OCI-LY1 (cell line): ENCODE measurements at regions not wholly inside any gene's neighbourhood (a gene's known extent, or its start where the extent isn't known, plus 50 kb on each side); places are given as distances from the start of the nearest gene placed in this dataset.

ENCODE experiments used
- H2AFZ ChIP-seq: fragments of 200-600 bp; sonication (generic), shearing (Covaris generic); 2 replicates; pipeline ENCODE4 v1.6.0; 2014; ENCODE audit warnings: antibody characterized with exemption, mild to moderate bottlenecking, low read length
- H3F3A ChIP-seq: fragments of 200-600 bp; sonication (generic), shearing (Covaris generic); 2 replicates; pipeline ENCODE4 v1.6.0; 2014; ENCODE audit warnings: mild to moderate bottlenecking, antibody characterized with exemption, low read length, moderate library complexity; ENCODE audit not compliant: insufficient read depth
- H3K27ac ChIP-seq: fragments of 200-600 bp; sonication (generic); 2 replicates; pipeline ENCODE4 v1.5.1; 2014; ENCODE audit warnings: low read length, mixed run types, mild to moderate bottlenecking, low read depth; ENCODE audit not compliant: poor library complexity, severe bottlenecking
- H3K27me3 ChIP-seq: fragments of 200-600 bp; sonication (generic); 2 replicates; pipeline ENCODE4 v1.6.0; 2014; ENCODE audit warnings: antibody characterized with exemption, mild to moderate bottlenecking, low read length, moderate library complexity; ENCODE audit not compliant: insufficient read depth
- H3K36me3 ChIP-seq: fragments of 200-600 bp; sonication (generic); 2 replicates; pipeline ENCODE4 v1.6.1; 2014; ENCODE audit warnings: mild to moderate bottlenecking, antibody characterized with exemption, low read length, moderate library complexity, mixed read lengths; ENCODE audit not compliant: insufficient read depth
- H3K4me1 ChIP-seq: fragments of 200-600 bp; sonication (generic); 2 replicates; pipeline ENCODE4 v1.5.1; 2014; ENCODE audit warnings: mild to moderate bottlenecking, low read length, moderate library complexity; ENCODE audit not compliant: insufficient read depth, severe bottlenecking
- H3K4me2 ChIP-seq: fragments of 200-600 bp; sonication (generic), shearing (Covaris generic); 2 replicates; pipeline ENCODE4 v1.6.1; 2014; ENCODE audit warnings: low read length
- H3K4me3 ChIP-seq: fragments of 200-600 bp; sonication (generic); 2 replicates; pipeline ENCODE4 v1.5.1; 2014; ENCODE audit warnings: low read length, low read depth, mild to moderate bottlenecking, mixed read lengths; ENCODE audit not compliant: poor library complexity, severe bottlenecking
- H3K79me2 ChIP-seq: fragments of 200-600 bp; shearing (Covaris generic); 2 replicates; pipeline ENCODE4 v1.6.1; 2016; ENCODE audit warnings: mixed run types, low read length, mixed read lengths; ENCODE audit not compliant: insufficient read depth
- H3K9ac ChIP-seq: fragments of 200-600 bp; sonication (generic), shearing (Covaris generic); 2 replicates; pipeline ENCODE4 v1.6.1; 2014; ENCODE audit warnings: mild to moderate bottlenecking, low read length, mixed read lengths
- H3K9me2 ChIP-seq: fragments of 200-600 bp; sonication (generic), shearing (Covaris generic); 2 replicates; pipeline ENCODE4 v1.6.1; 2014; ENCODE audit warnings: low read depth, mild to moderate bottlenecking, low read length, mixed read lengths
- H3K9me3 ChIP-seq: fragments of 200-600 bp; shearing (Covaris generic); 2 replicates; pipeline ENCODE4 v1.6.1; 2014; ENCODE audit warnings: low read length, mixed read lengths
- H4K20me1 ChIP-seq: fragments of 200-600 bp; sonication (generic), shearing (Covaris generic); 2 replicates; pipeline ENCODE4 v1.6.0; 2016; ENCODE audit warnings: mild to moderate bottlenecking, low read length; ENCODE audit not compliant: insufficient read depth
- EZH2 ChIP-seq: fragments of 200-600 bp; sonication (generic), shearing (Covaris generic); IDR thresholded peaks from 2 replicates; pipeline ENCODE4 v1.8.0; 2017; ENCODE audit warnings: borderline replicate concordance, mixed run types, mild to moderate bottlenecking, antibody characterized with exemption, low read length, moderate library complexity, mixed read lengths
- TF ChIP-seq, protein P1 (sequence below): fragments of 200-600 bp; sonication (generic), shearing (Covaris generic); IDR thresholded peaks from 2 replicates; pipeline ENCODE4 v1.5.1; 2017; ENCODE audit warnings: mild to moderate bottlenecking, antibody characterized with exemption, low read length, moderate library complexity, mixed read lengths

DNA sequence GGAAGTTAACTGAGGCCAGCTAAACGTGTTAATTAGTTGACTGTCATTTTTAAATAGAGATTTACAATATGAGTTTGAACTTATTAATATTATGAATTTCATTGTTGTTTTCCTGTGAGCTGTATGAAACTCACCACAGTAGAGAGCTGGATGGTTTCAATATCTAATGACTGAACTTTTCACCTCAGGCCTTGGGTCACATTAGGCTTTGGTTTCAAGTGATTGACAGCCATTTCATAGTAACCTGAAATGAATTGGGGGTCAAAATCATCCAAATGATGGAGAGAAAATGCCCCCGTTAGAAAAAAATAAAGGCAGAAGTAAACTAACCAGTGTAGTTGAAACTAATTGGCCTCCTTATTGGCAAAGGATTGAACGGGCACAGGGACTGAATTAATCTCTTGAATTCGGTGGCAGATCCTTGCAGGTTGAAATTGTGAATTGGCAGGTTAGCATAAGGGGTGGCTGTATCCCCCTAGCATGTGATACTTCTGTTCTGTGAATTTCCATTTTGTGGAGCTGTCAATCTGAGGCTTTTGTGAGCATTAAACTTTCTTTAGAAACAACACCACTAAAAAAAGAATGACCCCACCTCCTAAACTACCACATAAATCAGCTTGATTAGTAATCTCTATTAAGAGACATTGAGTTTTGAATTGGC, 155.1 kb upstream of the MMS22L start:
- Histone ChIP-seq H3K9ac (no peak overlapping the region), H4K20me1 (no peaks in the 10 kb centered on the region), H3K9me2 (no peaks in the 10 kb centered on the region), H3K36me3 (no peaks in the 10 kb centered on the region), H3K27ac (no peak overlapping the region), H3K79me2 (no peaks in the 10 kb centered on the region), H3K4me1 (no peaks in the 10 kb centered on the region), H3K27me3 (no peaks in the 10 kb centered on the region), H2AFZ (no peak overlapping the region), H3F3A (no peaks in the 10 kb centered on the region), H3K9me3 (no peaks in the 10 kb centered on the region), H3K4me3 (no peak overlapping the region), H3K4me2 (no peak overlapping the region)
- no peak for TF ChIP-seq EZH2
- TF ChIP-seq, protein P1, sequence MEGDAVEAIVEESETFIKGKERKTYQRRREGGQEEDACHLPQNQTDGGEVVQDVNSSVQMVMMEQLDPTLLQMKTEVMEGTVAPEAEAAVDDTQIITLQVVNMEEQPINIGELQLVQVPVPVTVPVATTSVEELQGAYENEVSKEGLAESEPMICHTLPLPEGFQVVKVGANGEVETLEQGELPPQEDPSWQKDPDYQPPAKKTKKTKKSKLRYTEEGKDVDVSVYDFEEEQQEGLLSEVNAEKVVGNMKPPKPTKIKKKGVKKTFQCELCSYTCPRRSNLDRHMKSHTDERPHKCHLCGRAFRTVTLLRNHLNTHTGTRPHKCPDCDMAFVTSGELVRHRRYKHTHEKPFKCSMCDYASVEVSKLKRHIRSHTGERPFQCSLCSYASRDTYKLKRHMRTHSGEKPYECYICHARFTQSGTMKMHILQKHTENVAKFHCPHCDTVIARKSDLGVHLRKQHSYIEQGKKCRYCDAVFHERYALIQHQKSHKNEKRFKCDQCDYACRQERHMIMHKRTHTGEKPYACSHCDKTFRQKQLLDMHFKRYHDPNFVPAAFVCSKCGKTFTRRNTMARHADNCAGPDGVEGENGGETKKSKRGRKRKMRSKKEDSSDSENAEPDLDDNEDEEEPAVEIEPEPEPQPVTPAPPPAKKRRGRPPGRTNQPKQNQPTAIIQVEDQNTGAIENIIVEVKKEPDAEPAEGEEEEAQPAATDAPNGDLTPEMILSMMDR, result no peak

DNA sequence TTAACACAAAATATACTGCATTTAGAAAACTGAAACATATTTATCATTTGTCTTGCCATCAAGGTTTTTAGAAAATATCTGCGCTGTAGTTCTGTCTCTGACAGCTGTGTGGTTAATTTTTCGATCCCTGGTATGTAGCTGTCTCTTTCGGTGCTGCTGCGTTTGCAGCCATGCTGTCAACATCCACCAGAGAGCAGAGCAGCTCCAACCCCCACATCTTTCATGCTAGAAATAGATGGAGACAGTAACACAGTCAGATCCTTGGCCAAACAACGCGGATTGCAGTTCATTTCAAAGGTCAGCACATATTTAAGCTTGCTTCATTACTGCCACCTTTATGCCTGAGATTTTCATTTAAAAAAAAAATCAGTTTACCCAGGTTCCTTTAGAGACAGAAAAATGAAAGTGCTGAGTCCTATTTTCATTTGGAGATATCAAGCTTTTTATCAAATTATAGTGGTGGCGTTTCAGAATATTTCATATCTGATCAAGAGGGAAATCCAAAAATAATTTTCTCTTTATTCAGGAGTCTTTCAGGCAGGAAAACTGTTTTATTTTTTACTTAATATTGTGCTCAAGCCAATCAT, 157.7 kb upstream of the MMS22L start:
- no peak overlapping the region for H3K4me3 ChIP-seq

DNA sequence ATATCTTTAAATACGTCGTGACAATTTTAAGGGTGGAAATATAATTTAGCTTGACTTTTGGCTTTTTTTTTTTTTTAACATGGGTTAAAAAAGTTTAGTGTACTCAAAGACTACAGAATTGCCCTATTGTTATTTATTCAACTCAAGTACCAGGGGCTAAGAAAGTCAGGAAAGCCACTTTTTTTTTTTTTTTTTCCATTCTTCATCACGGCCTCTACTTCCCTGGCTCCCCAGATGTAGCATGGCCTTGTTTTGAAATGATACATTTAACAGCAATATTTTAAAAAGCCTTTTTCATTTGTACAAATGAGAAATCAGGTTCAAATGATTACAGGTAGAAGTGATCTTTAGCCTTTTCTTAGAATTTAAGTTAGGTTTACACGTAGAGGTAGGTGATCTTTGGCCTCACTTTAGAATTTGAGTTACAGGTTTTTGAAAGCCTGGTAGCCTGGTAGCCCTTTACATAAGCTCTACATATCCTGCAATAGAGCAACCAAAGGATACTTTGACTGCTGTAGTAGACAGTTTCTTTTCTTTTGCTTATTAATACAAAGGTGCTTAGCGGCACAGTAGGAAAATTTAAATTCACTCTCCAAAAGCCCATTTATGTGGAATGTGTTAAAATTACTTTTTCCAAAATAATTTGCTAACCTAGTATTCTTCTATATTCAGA, 160.5 kb upstream of the MMS22L start:
- no peaks in the 10 kb centered on the region for H3K4me1 ChIP-seq
- H3K9ac ChIP-seq, result no peak overlapping the region
- H2AFZ ChIP-seq, result no peak overlapping the region
- no peaks in the 10 kb centered on the region for H3K36me3 ChIP-seq
- H4K20me1 ChIP-seq, result no peaks in the 10 kb centered on the region
- H3K9me2 ChIP-seq, result no peaks in the 10 kb centered on the region
- no peak overlapping the region for H3K27ac ChIP-seq
- no peaks in the 10 kb centered on the region for H3F3A ChIP-seq
- no peak overlapping the region for H3K4me2 ChIP-seq
- no peaks in the 10 kb centered on the region for H3K9me3 ChIP-seq
- no peak for TF ChIP-seq EZH2
- TF ChIP-seq, protein P1, result no peak
- H3K79me2 ChIP-seq, result no peaks in the 10 kb centered on the region
- no peaks in the 10 kb centered on the region for H3K27me3 ChIP-seq
- no peak overlapping the region for H3K4me3 ChIP-seq

More for the DNA sequence above, 157.7 kb upstream of the MMS22L start:
- Histone ChIP-seq H4K20me1 (no peaks in the 10 kb centered on the region), H3K9me2 (no peaks in the 10 kb centered on the region), H3K79me2 (no peaks in the 10 kb centered on the region), H3K9me3 (no peaks in the 10 kb centered on the region), H3F3A (no peaks in the 10 kb centered on the region), H3K4me1 (no peaks in the 10 kb centered on the region), H3K4me2 (no peak overlapping the region), H3K27me3 (no peaks in the 10 kb centered on the region), H3K9ac (no peak overlapping the region), H2AFZ (no peak overlapping the region), H3K36me3 (no peaks in the 10 kb centered on the region), H3K27ac (no peak overlapping the region)
- TF ChIP-seq, protein P1, result peak; percentile 35; the same call in 1 of the 2 replicates
- TF ChIP-seq EZH2, result no peak
